HG03135 (cell line): ENCODE measurements at regions not wholly inside any gene's neighbourhood (a gene's known extent, or its start where the extent isn't known, plus 50 kb on each side); places are given as distances from the start of the nearest gene placed in this dataset.
A peak's percentile ranks its signal among the peaks of the same experiment; 100 is the strongest.
"Not testable (repeated sequence)": the region's sequence is repeated elsewhere in the genome, so short reads cannot be mapped to it uniquely, and the experiment has no call there.

Experiments
- ATAC-seq: cut with Tn5 transposase; IDR thresholded peaks from one replicate; pipeline ENCODE4 v1.9.1; 2021; ENCODE audit warnings: mild to moderate bottlenecking, moderate library complexity; ENCODE audit not compliant: unreplicated experiment

GRCh38 chr13:33545492-33545891 is 259.9 kb upstream of the STARD13 start:
- no peak for ATAC-seq

DNA sequence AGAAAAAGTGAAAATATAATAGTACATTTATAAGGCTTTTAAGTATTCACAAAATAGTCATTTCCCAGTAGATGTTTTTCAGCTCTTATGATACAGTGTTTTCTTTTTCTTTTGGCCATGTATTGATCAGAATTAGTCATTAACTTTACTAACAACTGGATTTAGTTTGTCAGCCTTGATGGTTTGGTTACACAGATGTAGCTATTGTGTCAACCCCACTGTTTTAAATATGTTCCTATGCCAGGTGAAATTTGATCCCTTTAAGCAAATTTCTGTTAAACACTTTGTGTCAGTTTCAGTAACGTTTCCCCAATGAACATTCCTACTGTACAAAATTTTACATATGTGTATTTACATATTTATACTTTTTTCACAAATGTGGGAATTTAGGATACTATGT is 261.5 kb upstream of the STARD13 start:
- ATAC-seq = no peak

- no peak for ATAC-seq
These were observed 262.5 kb upstream of the STARD13 start for GRCh38 chr13:33548069-33548468.

DNA sequence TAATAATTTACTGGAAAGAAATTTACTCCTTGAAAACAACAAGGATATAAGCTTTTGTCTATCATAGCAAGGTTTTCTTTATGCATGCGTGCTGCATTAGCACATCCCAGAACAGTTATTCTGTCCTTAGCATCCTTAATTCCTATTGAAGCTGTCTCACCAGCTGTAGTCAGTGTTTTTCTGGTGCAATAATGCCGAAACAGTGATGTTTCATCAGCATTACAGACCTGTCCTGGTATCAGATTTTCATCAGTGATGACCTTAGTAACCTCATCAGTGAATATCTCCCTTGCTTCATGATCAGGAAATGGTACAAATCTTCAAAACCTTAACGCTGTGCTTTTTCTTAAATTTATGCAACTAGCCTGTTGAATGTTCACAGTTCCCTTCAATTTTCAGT is 264.7 kb upstream of the STARD13 start:
- ATAC-seq = no peak

- peak; percentile 60 for ATAC-seq
These were observed 265.3 kb upstream of the STARD13 start for GRCh38 chr13:33550885-33551284.

DNA sequence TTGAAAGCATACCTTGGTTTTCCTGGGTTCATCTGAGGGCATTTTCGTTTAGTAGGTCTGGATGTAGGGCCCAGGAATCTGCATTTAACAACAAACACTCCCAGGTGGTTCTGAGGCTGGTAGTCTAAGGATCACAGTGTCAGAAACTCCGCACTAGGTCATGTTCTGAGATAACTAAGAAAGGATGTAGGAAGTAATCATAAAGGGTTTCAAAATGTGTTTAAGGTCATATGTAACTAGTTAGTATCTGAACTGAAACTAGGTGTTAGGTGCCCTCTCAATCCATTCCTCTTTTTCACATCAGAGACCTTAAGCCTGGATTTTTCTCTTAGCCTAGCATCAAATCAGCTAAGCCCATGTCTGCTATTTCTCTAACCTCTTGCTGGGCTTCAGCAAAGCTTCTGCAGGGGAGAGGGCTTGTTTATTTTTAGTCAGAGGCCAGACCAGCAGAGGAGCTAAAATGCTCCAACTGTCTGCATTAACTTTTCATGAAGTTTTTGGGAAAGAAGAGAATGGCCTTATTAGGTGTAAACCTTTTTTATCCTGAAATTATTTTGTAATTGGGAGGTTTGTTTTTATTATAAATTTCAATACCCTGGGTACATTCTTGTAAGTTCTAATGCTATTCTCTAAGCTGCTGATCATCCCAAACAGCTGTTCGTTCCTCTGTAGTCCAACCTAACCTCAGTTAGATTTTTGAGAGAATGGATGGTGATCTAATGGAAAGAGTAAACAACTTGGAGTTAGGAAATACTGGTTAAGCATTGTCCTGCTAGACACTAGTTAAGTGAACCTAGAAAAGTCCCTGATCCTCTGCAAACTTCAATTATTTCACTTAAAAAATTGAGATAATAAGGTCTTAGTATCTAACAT is 262.8 kb upstream of the RFC3 start:
- ATAC-seq = peak; percentile 72

DNA sequence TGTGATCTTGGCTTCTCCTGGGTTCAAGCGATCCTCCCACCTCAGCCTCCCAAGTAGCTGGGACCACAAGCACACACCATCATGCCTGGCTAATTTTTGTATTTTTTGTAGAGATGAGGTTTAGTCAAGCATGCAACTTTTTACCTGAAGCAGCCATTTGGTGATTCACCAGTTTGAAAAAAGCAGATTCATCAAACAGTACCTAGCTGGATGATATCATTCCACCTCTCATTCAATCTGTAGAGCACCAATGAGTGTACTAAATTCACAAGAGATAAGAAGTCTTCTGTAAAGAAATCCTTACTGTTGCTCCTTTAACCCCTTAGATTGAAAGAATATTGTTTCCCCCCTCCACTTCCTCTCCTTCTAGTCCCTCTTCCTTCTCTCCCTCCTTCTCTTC is 261.1 kb upstream of the RFC3 start:
- ATAC-seq = no peak

DNA sequence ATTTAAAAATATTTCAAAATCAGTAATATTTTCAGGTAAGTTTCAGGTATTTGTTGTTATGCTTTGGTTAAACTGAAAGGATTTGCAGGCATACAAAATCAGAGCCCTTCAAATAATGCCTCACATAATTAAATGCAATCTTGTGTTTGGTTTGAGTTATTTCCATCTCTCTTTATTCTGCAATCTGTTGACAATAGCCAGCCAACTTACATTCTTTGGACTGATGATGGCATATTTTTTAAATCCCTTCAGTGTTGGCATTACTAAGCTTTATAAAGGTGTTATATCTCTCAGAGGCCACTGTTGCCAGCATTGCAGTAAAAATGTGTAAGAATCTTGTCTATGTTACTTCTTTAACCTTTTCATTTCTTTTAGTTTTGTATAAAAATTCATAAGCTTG is 257.2 kb upstream of the RFC3 start:
- ATAC-seq = no peak

- ATAC-seq = no peak
These were observed 256.3 kb upstream of the RFC3 start for GRCh38 chr13:33561627-33562026.

GRCh38 chr13:33571618-33572017 is 246.3 kb upstream of the RFC3 start:
- ATAC-seq = no peak

DNA sequence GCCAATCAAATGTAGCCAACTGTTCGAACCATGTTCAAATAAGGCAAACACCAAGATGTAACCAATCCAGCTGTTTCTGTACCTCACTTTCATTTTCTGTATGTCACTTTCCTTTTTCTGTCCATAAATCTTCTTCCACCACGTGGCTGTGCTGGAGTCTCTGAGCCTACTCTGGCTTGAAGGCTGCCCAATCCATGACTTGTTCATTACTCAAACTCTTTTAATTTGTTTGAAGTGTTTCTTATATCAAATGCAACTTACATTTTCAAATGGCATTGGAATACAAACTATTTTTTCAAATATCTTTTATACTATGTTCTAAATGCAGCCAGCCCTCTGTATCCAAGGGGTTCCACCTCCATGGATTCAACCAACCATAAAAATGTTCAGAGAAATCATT is 245.6 kb upstream of the RFC3 start:
- not testable (repeated sequence) for ATAC-seq

GRCh38 chr13:33575378-33575777 is 242.6 kb upstream of the RFC3 start:
- no peak for ATAC-seq

DNA sequence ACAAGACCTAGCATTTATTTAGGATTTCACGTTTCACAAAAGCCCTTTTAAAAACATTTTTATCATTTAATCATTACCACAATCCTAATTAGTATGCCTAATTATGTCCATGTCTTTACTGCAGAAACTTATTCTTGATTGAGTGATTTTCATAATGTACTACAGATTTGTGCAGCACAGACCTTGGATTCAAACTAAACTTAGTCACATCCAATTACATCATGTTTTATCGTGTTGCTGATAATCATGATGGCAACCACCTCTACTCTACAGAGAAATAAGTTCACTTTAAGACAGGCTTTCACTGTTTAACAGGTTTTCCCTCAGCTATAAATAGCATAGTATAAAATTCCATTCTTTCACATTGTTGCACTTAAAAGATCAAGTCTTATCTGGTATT is 240.9 kb upstream of the RFC3 start:
- no peak for ATAC-seq

GRCh38 chr13:33578786-33579185 is 239.2 kb upstream of the RFC3 start:
- ATAC-seq = no peak

DNA sequence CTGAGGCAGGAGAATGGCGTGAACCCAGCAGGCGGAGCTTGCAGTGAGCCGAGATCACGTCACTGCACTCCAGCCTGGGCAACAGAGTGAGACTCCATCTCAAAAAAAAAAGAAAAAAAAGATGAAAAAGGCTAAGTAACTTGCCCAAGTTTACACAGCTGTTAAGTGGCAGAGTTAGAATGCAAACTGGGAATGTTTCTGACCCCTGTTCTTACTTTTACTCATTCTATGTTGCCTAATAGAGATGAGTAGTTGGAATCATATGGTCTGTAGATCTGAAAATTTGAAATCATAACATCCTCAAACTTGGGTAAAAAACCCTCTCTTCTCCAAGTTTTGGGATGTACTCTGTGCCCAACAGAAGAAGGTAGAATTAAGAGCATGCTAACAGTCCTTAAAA is 235.8 kb upstream of the RFC3 start:
- ATAC-seq = no peak

DNA sequence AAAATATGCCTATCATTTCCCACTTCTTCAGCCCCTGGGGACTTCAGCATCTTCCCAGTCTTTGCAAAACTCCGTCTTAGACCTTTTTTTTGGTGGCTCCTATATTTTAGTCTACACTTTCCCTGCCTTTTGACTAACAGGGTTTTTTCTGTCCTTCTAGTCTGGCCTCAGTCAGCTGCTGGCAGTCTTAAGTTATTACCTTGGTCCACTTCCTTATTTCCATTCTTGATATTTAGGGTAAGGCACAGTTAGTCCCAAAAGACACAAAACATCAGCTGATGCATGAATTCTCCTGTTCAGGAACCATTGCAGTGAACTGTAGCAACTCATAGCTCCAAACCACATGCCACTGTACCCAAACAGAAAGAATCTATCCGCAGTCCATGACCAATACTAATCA is 234.6 kb upstream of the RFC3 start:
- ATAC-seq = no peak

GRCh38 chr13:33590936-33591335 is 227.0 kb upstream of the RFC3 start:
- ATAC-seq = no peak

GRCh38 chr13:33606692-33607091 is 211.3 kb upstream of the RFC3 start:
- ATAC-seq = no peak

GRCh38 chr13:33610438-33611120 is 207.4 kb upstream of the RFC3 start:
- no peak for ATAC-seq

DNA sequence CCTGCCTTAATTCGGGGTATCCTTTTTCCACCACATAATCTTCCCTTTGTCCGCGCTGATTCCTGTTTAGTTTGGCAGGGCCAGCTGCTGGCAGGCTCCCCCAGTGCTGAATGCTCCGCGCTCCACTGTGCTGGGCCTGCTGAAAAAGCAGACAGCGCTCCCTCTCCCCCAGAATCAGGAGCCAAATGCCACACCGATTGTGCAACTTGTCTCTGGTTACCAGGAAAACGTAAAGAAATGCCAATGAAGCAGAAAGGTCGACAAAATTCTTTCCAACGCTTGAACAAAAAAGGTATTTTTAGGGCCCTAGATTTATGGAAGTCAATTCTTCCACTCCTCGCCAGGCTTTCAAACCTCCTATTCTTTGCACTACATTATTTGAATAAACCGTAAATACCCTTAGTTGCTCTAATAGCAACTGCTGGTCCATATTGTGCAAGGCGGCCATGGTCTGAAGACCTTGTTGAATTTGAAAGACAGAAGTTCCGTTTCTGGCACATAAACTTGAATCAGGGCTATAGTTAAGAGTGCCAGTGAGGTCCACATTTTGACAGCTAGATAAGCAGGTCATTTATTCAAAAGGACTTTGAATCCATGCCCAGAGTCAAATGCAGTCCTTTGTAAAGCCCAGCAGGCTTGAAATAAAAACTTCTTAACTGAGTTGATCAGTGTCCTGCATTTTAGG is 206.7 kb upstream of the RFC3 start:
- ATAC-seq = no peak

DNA sequence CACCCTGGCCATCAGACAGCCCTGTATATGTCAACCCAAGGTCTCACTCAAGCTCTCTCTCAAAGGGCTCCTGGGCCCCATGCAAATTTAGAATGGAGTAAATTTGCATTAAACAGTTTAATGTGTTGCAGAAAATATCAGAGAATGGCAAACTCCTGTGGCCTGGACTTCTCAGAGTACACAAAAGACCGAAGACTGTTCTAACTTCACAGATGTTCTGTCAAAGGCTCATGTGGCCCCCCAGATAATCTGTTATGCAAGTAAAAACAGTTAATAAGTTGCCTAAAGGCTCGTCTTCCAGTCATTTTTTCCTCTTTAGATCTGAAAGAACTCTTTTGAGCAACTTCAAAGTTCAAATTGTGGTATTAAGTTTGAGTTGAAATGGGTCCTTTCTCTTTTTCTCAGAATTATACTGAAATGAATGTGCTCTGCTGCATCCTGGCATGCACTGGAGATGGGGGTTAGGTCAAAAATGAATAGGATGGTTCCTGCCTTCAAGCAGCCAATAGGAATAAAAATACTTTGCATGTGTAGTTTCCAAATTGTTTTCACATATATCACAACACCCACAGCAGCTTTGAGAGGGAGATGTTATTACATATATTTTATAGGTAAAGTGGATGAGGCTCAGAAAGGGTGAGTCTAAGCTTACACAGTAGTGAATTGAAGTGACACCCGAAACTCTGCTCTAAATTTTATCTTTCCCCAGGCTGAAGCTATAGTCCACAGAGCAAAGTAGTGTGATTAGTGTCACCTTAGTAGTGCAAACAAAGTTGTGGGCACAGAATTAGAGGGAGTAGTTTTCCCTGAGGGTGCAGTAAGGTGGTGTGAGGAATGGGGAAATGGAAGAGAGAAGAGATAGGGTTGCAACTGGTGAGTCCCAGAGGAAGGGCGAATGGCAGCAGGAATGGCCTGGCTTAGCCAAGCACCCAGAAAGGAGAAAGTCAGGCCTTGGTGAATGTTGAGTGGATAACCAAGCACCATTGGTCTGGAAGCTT is 205.0 kb upstream of the RFC3 start:
- peak; percentile 58 for ATAC-seq
